Lower lobe of right lung (tissue), 2 donors: ENCODE measurements at regions not wholly inside any gene's neighbourhood (a gene's known extent, or its start where the extent isn't known, plus 50 kb on each side); places are given as distances from the start of the nearest gene placed in this dataset.
A peak's percentile ranks its signal among the peaks of the same experiment; 100 is the strongest.
"Not testable (repeated sequence)": the region's sequence is repeated elsewhere in the genome, so short reads cannot be mapped to it uniquely, and the experiment has no call there.

Experiments used
- ATAC-seq, 2 donors: fragments of 200-7000 bp; cut with Tn5 transposase; one replicate each; pipeline ENCODE4 v1.9.1; 2020 to 2022; ENCODE audit warnings: mild to moderate bottlenecking in 2 of 2, moderate library complexity in 2 of 2
- DNase-seq: peaks from one replicate; pipeline ENCODE4 v3.0.0-alpha.2; 2020
- H3K27ac ChIP-seq: fragments of 200-600 bp; one replicate; pipeline ENCODE4 v1.8.0; 2022
- H3K27me3 ChIP-seq: fragments of 200-600 bp; one replicate; pipeline ENCODE4 v1.8.0; 2022; ENCODE audit warnings: low read depth
- H3K36me3 ChIP-seq: fragments of 200-600 bp; one replicate; pipeline ENCODE4 v1.8.0; 2022; ENCODE audit warnings: mild to moderate bottlenecking
- H3K4me1 ChIP-seq: fragments of 200-600 bp; one replicate; pipeline ENCODE4 v1.8.0; 2022
- H3K4me3 ChIP-seq: fragments of 200-600 bp; one replicate; pipeline ENCODE4 v1.8.0; 2022; ENCODE audit warnings: mild to moderate bottlenecking
- H3K9me3 ChIP-seq: fragments of 200-600 bp; one replicate; pipeline ENCODE4 v1.8.0; 2022
- intact Hi-C: fragments of 100-400 bp; cut with DNase I; formaldehyde crosslinking; loops from one replicate; pipeline ENCODE4 v1.11.0; 2022
- TF ChIP-seq, protein P1 (sequence below): fragments of 200-600 bp; IDR thresholded peaks from one replicate; pipeline ENCODE4 v1.8.0; 2022; ENCODE audit warnings: antibody characterized with exemption, mild to moderate bottlenecking
- donor health status: DM: no; HTN: yes; CAD: no; lungs with severe emphysema.

DNA sequence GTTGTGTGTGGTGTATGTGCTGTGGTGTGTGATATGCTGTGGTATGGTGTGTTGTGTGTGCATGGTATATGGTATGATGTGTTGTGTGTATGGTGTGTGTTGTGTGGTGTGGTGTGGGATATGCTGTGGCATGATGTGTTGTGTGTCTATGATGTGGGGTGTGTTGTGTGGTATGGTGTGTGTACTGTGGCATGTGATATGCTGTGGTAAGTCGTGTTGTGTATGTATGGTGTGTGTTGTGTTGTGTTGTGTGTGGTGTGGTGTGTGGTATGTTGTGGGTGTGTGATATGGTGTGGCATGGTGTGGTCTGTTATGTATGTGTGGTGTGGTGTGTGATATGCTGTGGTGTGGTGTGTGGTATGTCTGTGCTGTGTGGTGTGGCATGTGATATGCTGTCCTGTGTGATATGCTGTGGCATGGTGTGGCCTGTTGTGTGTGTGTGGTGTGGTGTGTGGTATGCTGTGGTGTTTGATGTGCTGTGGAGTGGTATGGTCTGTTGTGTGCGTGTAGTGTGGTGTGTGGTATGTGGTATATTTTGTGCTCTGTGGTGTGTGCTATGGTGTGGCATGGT is 318.0 kb downstream of the PTPRU start:
- DNase-seq: no peak
- no peak overlapping the region for H3K27ac ChIP-seq

DNA sequence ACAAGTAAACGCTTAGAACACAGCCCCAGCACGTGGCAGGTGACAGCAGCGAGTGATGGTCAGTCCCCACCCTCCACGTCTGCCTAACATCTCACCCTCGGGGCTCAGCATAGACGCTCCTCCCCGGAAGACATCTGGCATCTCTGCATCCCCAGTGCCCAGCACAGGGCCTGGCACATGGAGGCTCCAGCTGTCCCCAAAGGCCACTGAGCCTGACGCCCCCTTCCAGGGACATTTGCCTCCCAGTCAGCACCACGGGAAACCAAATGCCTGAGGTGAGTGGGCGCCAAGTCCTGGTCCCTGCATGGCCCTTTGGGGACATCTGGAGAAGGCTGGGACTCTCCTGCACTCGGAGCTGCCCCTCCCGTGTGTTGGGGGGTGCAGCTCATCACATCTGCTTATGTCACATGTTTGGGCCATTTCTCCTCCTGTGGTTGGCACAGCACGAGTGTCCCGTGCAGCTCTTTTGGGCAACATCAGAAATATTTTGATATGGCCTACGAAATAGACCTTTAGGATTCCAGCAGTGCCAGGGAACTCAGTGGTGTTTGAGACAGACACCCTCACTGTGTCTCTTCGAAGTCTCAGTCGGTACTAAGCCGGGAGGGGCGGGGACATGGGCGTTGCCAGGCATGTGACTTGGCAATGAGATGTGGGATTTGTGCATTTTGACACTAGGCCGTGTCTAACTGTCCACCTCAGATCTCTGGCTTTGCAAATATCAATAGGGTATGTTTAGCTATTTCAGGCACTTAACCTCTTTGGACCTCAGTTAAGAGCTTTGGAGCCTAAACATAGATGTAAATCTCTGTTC is 315.0 kb downstream of the PTPRU start:
- Histone ChIP-seq H3K4me3 (no peak overlapping the region), H3K4me1 (no peaks in the 10 kb centered on the region), H3K36me3 (no peaks in the 10 kb centered on the region), H3K27ac (no peak overlapping the region), H3K27me3 (no peaks in the 10 kb centered on the region), H3K9me3 (no peaks in the 10 kb centered on the region)
- intact Hi-C loops: no loop called here
- DNase-seq (no peak), ATAC-seq (no peak)
- TF ChIP-seq, protein P1, sequence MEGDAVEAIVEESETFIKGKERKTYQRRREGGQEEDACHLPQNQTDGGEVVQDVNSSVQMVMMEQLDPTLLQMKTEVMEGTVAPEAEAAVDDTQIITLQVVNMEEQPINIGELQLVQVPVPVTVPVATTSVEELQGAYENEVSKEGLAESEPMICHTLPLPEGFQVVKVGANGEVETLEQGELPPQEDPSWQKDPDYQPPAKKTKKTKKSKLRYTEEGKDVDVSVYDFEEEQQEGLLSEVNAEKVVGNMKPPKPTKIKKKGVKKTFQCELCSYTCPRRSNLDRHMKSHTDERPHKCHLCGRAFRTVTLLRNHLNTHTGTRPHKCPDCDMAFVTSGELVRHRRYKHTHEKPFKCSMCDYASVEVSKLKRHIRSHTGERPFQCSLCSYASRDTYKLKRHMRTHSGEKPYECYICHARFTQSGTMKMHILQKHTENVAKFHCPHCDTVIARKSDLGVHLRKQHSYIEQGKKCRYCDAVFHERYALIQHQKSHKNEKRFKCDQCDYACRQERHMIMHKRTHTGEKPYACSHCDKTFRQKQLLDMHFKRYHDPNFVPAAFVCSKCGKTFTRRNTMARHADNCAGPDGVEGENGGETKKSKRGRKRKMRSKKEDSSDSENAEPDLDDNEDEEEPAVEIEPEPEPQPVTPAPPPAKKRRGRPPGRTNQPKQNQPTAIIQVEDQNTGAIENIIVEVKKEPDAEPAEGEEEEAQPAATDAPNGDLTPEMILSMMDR: no peak

More for the DNA sequence above, 318.0 kb downstream of the PTPRU start:
- no peaks in the 10 kb centered on the region for H3K27me3 ChIP-seq
- ATAC-seq: no peak
- no peaks in the 10 kb centered on the region for H3K36me3 ChIP-seq
- intact Hi-C loops: no loop called here
- H3K4me1 ChIP-seq: no peaks in the 10 kb centered on the region
- TF ChIP-seq, protein P1: no peak
- H3K9me3 ChIP-seq: no peaks in the 10 kb centered on the region
- no peak overlapping the region for H3K4me3 ChIP-seq

DNA sequence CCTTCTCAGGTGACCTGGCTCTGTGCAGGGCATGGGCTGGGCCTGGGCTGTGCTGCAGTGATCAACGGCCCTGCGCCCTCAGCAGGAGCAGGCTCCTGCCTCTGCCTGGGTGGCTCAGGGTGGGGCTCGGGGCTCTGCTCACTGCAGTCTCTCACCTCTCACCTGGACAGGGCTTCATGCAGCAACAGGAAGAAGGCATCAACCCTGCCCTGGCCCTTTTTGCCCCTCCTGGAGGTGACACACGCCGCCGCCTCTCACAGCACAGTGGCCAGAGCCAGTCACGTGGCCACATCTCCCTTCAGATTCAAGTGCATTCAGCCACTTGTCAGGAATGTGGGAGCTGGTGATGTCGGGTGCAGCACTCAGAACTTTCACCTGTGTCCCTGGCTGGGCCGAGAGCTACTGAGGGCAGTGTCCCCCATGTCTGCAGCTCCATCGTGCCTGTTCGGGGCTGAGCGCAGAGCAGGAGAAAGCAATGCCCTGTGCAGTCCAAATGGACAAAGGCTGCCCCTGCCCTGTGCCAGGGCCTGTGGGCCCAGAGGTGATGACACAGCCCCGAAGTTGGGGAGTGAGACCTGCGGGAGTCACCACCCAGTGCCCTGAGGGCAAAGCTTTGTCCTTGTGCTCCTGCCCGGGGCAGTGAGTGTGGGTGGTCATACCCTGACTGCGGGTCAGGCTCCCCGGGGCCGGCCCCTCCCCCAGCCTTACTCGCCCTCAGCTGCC is 314.0 kb downstream of the PTPRU start:
- DNase-seq: peak; percentile 66
- Histone ChIP-seq H3K36me3 (no peaks in the 10 kb centered on the region), H3K27ac (no peak overlapping the region), H3K4me1 (no peaks in the 10 kb centered on the region), H3K4me3 (no peak overlapping the region), H3K9me3 (no peaks in the 10 kb centered on the region), H3K27me3 (no peaks in the 10 kb centered on the region)
- TF ChIP-seq, protein P1: no peak
- intact Hi-C loops: no loop called here
- ATAC-seq: peak; percentile 83 to 89

DNA sequence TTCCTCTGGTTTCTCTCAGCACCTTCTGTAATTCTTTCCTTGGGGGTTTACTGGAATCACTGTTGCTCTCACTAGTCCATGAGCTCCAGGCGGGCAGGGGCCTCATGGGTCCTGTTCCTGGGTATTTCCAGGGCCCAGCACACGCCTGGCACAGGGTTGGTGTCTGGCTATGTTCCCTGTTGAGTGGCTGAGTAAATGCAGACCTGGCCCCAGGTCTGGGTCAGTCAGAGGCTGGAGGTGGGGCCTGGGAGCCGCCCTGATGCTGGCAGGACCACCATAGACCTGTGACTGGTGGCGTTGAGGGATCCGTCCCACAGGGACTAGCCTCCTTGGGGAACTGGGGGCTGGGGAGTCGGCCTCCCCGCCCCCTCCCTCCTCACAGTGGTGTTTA is 313.4 kb downstream of the PTPRU start:
- intact Hi-C loops, H3K27ac ChIP-seq, H3K4me3 ChIP-seq, H3K9me3 ChIP-seq, H3K36me3 ChIP-seq, H3K4me1 ChIP-seq, DNase-seq, H3K27me3 ChIP-seq: not testable (repeated sequence)
- peak in 1 of 2 donors; percentile 53 for ATAC-seq

DNA sequence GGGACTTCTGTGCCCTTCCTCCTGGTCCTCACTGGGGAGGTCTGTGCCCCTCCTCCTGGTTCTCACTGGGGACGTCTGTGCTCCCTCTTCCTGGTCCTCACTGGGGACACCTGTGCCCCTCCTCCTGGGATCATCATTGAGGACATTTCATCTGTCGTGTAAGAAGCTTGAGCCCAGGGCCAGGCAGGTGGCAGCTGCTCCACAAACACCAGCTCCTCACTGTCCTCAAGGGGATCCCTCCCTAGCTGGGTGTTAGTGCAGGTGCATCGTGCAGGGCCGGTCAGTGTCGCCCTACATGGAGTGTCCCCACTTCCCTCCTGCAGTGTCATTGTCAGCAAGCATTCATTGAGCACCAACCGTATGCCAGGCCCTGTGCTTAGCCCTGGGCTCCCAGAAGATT is 312.7 kb downstream of the PTPRU start:
- no peaks in the 10 kb centered on the region for H3K36me3 ChIP-seq
- H3K27me3 ChIP-seq: no peaks in the 10 kb centered on the region
- H3K4me3 ChIP-seq: no peak overlapping the region
- ATAC-seq: no peak
- no peak overlapping the region for H3K27ac ChIP-seq
- intact Hi-C loops: no loop called here
- no peak for DNase-seq
- no peaks in the 10 kb centered on the region for H3K9me3 ChIP-seq
- no peaks in the 10 kb centered on the region for H3K4me1 ChIP-seq
- TF ChIP-seq, protein P1: no peak

DNA sequence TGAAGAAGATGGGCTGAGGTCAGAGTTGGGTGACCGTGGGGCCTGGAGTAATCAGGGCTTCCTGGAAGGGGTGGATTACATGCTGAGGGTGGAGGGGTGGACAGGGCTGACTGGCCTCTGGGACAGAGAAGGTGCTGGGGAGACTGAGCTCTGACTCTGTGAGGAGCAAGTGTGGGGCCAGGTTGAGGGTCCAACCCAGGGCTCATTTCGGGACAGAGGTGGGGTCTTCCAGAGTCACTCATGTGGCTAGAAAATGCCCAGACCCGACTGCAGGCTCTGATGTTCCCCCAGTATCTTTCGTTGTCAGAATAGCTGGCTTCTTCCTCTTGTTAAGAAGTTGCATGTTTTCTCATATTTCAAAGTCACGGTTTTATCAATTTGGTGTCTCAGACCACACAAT is 311.8 kb downstream of the PTPRU start:
- no peak for ATAC-seq
- Histone ChIP-seq H3K9me3 (no peaks in the 10 kb centered on the region), H3K4me1 (no peaks in the 10 kb centered on the region), H3K27ac (no peak overlapping the region), H3K4me3 (no peak overlapping the region), H3K27me3 (no peaks in the 10 kb centered on the region), H3K36me3 (no peaks in the 10 kb centered on the region)
- no peak for DNase-seq
- TF ChIP-seq, protein P1: no peak
- intact Hi-C loops: no loop called here
